Thyroid gland (tissue), 4 donors: ENCODE measurements at regions not wholly inside any gene's neighbourhood (a gene's known extent, or its start where the extent isn't known, plus 50 kb on each side); places are given as distances from the start of the nearest gene placed in this dataset.

Source experiments
- DNase-seq, 2 donors: peaks; one replicate each; pipeline ENCODE4 v3.0.0-alpha.2; 2019
- H3K27ac ChIP-seq, 3 donors: fragments of 200-600 bp; sonication (generic); 1 replicate in 2 of 3; 2 replicates in 1 of 3; pipeline ENCODE4 v1.5.1; 2016 to 2019; ENCODE audit warnings: mild to moderate bottlenecking in 1 of 3, moderate library complexity in 1 of 3
- H3K27me3 ChIP-seq: fragments of 200-600 bp; sonication (generic); one replicate; pipeline ENCODE4 v1.5.1; 2019
- H3K36me3 ChIP-seq, 2 donors: fragments of 200-600 bp; sonication (generic); one replicate each; pipeline ENCODE4 v1.5.1; 2016 to 2019
- H3K4me1 ChIP-seq, 2 donors: fragments of 200-600 bp; sonication (generic); one replicate each; pipeline ENCODE4 v1.5.1; 2017 to 2019
- H3K4me3 ChIP-seq, 3 donors: fragments of 200-600 bp; sonication (generic); replicated peaks in 1 of 3; 1 replicate in 2 of 3; 2 replicates in 1 of 3; pipeline ENCODE4 v1.5.1; 2016; ENCODE audit warnings: mild to moderate bottlenecking in 1 of 3
- H3K9me3 ChIP-seq: fragments of 200-600 bp; sonication (generic); one replicate; pipeline ENCODE4 v1.5.1; 2017
- POLR2A ChIP-seq, 2 donors: fragments of 450-650 bp; IDR thresholded peaks; one replicate each; pipeline ENCODE4 v1.6.1; 2017; ENCODE audit warnings: antibody characterized with exemption in 2 of 2, mild to moderate bottlenecking in 2 of 2, moderate library complexity in 1 of 2
- WGBS, 2 donors: methylation state at CpG; one replicate each; pipeline ENCODE4 v1.1.5; 2017; 5-methylcytosine and 5-hydroxymethylcytosine counted together
- intact Hi-C: fragments of 100-400 bp; cut with DNase I; formaldehyde crosslinking; loops from one replicate; pipeline ENCODE4 v1.15.1; 2023
- TF ChIP-seq, protein P1 (sequence below), 6 experiments: fragments of 200-600 bp in 3 of 6; fragments of 450-650 bp in 3 of 6; sonication (generic) in 3 of 6; IDR thresholded peaks; one replicate each; pipeline ENCODE4 v1.5.1; 2016 to 2019; ENCODE audit warnings: antibody characterized with exemption in 6 of 6, mild to moderate bottlenecking in 2 of 6, inconsistent platforms in 1 of 6, moderate library complexity in 1 of 6

DNA sequence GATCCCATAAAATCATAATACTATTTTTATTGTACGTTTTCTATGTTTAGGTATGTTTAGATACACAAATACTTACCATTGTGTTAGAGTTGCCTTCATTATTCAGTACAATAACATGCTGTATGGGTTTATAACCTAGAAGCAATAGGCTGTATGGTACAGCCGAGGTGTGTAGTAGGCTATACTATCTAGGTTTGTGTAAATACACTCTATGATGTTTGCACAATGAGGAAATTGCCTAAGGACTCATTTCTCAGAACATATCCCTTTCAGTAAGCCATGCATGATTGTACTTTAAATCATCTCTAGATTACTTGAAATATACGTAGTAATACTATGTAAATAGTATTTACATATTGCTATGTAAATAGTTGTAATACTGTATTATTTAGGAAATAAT, 156.7 kb downstream of the CDCA7 start:
- TF ChIP-seq, protein P1, sequence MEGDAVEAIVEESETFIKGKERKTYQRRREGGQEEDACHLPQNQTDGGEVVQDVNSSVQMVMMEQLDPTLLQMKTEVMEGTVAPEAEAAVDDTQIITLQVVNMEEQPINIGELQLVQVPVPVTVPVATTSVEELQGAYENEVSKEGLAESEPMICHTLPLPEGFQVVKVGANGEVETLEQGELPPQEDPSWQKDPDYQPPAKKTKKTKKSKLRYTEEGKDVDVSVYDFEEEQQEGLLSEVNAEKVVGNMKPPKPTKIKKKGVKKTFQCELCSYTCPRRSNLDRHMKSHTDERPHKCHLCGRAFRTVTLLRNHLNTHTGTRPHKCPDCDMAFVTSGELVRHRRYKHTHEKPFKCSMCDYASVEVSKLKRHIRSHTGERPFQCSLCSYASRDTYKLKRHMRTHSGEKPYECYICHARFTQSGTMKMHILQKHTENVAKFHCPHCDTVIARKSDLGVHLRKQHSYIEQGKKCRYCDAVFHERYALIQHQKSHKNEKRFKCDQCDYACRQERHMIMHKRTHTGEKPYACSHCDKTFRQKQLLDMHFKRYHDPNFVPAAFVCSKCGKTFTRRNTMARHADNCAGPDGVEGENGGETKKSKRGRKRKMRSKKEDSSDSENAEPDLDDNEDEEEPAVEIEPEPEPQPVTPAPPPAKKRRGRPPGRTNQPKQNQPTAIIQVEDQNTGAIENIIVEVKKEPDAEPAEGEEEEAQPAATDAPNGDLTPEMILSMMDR (IDR thresholded peaks at IDR 0.05): no peak
- TF ChIP-seq POLR2A (IDR thresholded peaks at IDR 0.05): no peak
- no peak overlapping the region for H3K4me3 ChIP-seq
- H3K9me3 ChIP-seq: no peaks in the 10 kb centered on the region
- no peaks in the 10 kb centered on the region for H3K4me1 ChIP-seq
- H3K27me3 ChIP-seq: no peaks in the 10 kb centered on the region
- H3K36me3 ChIP-seq: no peaks in the 10 kb centered on the region
- intact Hi-C loops: no loop called here
- DNase-seq: no peak
- 83 to 89% methylated on average over 3 of the region's 3 CpGs for WGBS, 2 donors
- no peak overlapping the region for H3K27ac ChIP-seq

DNA sequence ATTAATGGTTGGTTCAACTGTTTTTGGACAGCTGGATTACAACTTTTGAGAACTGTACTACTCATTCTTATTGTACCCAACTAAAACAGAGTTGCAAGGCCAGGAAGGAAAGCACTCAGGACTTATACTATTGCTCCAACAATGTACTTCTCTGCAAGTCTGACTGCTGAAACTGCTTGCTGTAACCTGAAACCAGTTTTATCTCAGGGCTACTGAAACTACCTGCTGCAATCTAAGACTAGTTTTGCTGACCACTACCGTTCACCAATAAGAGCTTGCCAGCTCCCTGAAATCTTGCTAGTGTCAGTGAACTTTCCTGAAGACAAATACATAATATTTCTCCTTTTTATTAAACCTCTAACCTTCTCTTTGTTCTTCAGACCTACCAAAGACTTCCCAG, 157.3 kb downstream of the CDCA7 start:
- DNase-seq: no peak
- no peak for TF ChIP-seq POLR2A (IDR thresholded peaks at IDR 0.05)
- TF ChIP-seq, protein P1 (IDR thresholded peaks at IDR 0.05): no peak
- Histone ChIP-seq H3K27me3 (no peaks in the 10 kb centered on the region), H3K4me1 (no peaks in the 10 kb centered on the region), H3K9me3 (no peaks in the 10 kb centered on the region), H3K36me3 (no peaks in the 10 kb centered on the region), H3K4me3 (no peak overlapping the region), H3K27ac (no peak overlapping the region)
- WGBS, 2 donors: 58 to 72% methylated on average over 1 of the region's 1 CpG
- intact Hi-C loops: no loop called here

DNA sequence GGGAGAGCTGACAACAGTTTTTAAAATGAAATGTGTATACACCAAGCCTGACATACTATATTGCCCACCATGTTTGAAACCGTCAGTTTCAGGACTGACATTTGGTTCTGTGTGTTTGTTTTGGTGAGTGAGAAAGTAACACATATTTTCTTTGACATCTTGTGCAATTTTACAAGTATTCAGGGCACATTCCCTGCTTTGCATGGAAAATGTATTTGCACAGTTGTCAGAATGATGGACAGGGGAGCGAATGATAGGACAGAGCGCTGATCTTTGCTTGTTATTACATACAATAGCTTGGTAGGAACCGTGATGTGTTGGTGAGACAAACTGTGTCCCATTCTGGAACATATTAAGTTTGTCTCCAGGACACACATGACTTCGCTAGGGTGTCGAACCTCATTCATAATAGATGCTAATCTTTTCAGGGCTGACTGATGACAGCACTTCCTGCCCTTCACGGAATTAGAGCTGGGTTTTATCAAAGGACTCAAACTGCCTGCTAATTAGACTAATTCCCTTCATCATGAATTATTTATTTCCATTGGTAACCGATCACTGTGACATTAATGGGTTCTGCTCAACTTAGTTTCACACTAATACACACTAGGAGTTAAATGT, 158.5 kb downstream of the CDCA7 start:
- 79 to 82% methylated on average over 8 of the region's 8 CpGs for WGBS, 2 donors
- H3K27me3 ChIP-seq: no peaks in the 10 kb centered on the region
- intact Hi-C loops: no loop called here

DNA sequence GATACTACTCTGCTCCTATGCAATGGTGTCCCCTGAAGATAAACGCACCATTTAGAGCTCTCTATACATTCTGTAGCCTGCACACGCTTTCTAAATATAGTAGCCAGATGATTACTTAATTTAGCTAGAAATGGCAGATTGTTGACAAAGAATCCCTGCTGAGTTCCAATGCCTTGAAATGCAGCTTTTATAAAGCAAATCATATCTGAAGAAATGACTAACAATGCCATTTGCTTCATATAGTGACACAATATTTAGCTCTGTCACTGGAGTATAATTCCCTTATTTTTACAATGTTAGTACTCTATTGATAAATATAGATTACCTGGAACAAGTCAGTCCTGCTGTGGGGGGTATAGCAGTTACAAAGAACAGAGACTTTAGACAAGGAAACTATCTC, 166.2 kb downstream of the CDCA7 start:
- H3K9me3 ChIP-seq: no peaks in the 10 kb centered on the region
- no peaks in the 10 kb centered on the region for H3K27me3 ChIP-seq
- no peaks in the 10 kb centered on the region for H3K36me3 ChIP-seq
- H3K4me3 ChIP-seq: no peak overlapping the region
- DNase-seq: no peak
- 75 to 82% methylated on average over 2 of the region's 2 CpGs for WGBS, 2 donors
- H3K4me1 ChIP-seq: no peaks in the 10 kb centered on the region
- no peak for TF ChIP-seq POLR2A (IDR thresholded peaks at IDR 0.05)
- TF ChIP-seq, protein P1 (IDR thresholded peaks at IDR 0.05): no peak
- intact Hi-C loops: no loop called here
- no peak overlapping the region for H3K27ac ChIP-seq

More for the DNA sequence above, 158.5 kb downstream of the CDCA7 start:
- TF ChIP-seq POLR2A (IDR thresholded peaks at IDR 0.05): no peak
- TF ChIP-seq, protein P1 (IDR thresholded peaks at IDR 0.05): no peak
- no peak overlapping the region for H3K27ac ChIP-seq
- DNase-seq: no peak
- no peak overlapping the region for H3K4me3 ChIP-seq
- H3K36me3 ChIP-seq: no peaks in the 10 kb centered on the region
- H3K9me3 ChIP-seq: no peaks in the 10 kb centered on the region
- H3K4me1 ChIP-seq: no peaks in the 10 kb centered on the region

DNA sequence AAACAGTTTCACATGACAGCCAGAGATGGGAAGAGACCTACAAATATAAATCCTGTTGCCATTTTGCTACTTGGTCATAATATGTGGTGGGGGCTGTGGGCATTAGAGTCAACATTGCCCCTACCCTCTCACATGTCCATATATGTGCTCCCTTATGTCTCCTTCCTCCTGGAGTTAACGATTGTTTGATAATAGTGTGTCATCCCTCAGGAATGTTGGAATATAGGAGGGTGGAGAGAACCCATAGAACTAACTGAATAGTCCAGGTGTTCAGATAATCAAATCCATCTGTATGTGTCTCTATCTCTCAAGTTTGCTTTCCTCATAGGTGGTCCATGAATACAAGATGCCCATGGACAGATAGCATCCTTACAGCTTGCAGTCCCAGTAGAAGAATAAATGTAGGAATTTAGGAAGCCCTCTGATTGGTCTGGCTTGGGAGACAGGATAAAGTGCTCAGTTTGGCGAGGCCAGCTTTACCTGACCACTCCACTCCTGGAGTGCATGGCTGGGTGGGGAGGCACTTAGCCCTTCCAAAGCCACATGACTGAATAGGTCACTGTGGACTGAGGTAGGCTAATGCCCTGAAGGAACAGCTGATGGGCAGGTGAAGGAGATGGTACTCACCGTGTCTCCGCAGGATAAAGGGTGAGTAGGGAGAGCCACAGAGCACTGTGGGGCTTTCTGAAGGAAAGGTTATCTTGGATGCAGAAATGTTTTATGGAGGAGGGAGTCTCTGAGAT, 166.9 kb downstream of the CDCA7 start:
- 78 to 90% methylated on average over 4 of the region's 4 CpGs for WGBS, 2 donors
- Histone ChIP-seq H3K36me3 (no peaks in the 10 kb centered on the region), H3K9me3 (no peaks in the 10 kb centered on the region), H3K4me1 (no peaks in the 10 kb centered on the region), H3K27me3 (no peaks in the 10 kb centered on the region), H3K27ac (no peak overlapping the region), H3K4me3 (no peak overlapping the region)
- no peak for DNase-seq
- no peak for TF ChIP-seq POLR2A (IDR thresholded peaks at IDR 0.05)
- TF ChIP-seq, protein P1 (IDR thresholded peaks at IDR 0.05): no peak
- intact Hi-C loops: no loop called here
